GM12892 (cell line): ENCODE measurements at regions not wholly inside any gene's neighbourhood (a gene's known extent, or its start where the extent isn't known, plus 50 kb on each side); places are given as distances from the start of the nearest gene placed in this dataset.

Source experiments
- POLR2A ChIP-seq: IDR thresholded peaks from 2 replicates; pipeline ENCODE4 v1.6.1; 2011; ENCODE audit warnings: low read depth, low read length, control low read depth
- POLR2AphosphoS5 ChIP-seq: IDR thresholded peaks from 2 replicates; pipeline ENCODE4 v1.6.1; 2011; ENCODE audit warnings: low read depth, low read length, control low read depth

GRCh38 chr17:34442387-34443111, 79.5 kb upstream of the CCL1 start:
- no peak for TF ChIP-seq POLR2A
- TF ChIP-seq POLR2AphosphoS5: no peak
